SK-N-SH (cell line): ENCODE measurements at regions not wholly inside any gene's neighbourhood (a gene's known extent, or its start where the extent isn't known, plus 50 kb on each side); places are given as distances from the start of the nearest gene placed in this dataset.

ENCODE experiments used
- CHD2 ChIP-seq: fragments of 150-350 bp; IDR thresholded peaks from 2 replicates; pipeline ENCODE4 v1.6.1; 2018; ENCODE audit warnings: low read length; ENCODE audit not compliant: partially characterized antibody
- EP300 ChIP-seq, 2 experiments: IDR thresholded peaks; 2 replicates each; pipeline versions ENCODE4 v1.4.0 to v1.6.1; 2012; ENCODE audit warnings: borderline replicate concordance in 1 of 2, low read depth in 1 of 2, low read length in 1 of 2
- EZH2phosphoT487 ChIP-seq: fragments of 200-600 bp; sonication (generic); IDR thresholded peaks from 2 replicates; pipeline ENCODE4 v1.6.1; 2017; ENCODE audit warnings: low read depth, mixed run types, mild to moderate bottlenecking, antibody characterized with exemption, moderate library complexity, borderline replicate concordance
- NFIC ChIP-seq: IDR thresholded peaks from 2 replicates; pipeline ENCODE4 v1.4.0; 2012; ENCODE audit warnings: borderline replicate concordance
- NRF1 ChIP-seq: IDR thresholded peaks from 2 replicates; pipeline ENCODE4 v1.6.1; 2012; ENCODE audit warnings: low read depth, mild to moderate bottlenecking, low read length
- POLR2AphosphoS5 ChIP-seq: IDR thresholded peaks from 2 replicates; pipeline ENCODE4 v1.6.1; 2012; ENCODE audit warnings: low read depth, low read length
- RAD21 ChIP-seq: IDR thresholded peaks from 2 replicates; pipeline ENCODE4 v1.6.1; 2012; ENCODE audit warnings: mild to moderate bottlenecking, low read length
- SIN3A ChIP-seq: IDR thresholded peaks from 2 replicates; pipeline ENCODE4 v1.6.1; 2012; ENCODE audit warnings: low read depth, mild to moderate bottlenecking, low read length, moderate library complexity, borderline replicate concordance
- TCF12 ChIP-seq: IDR thresholded peaks from 2 replicates; pipeline ENCODE4 v1.4.0; 2012
- USF1 ChIP-seq: IDR thresholded peaks from 2 replicates; pipeline ENCODE4 v1.4.0; 2012; ENCODE audit warnings: low read depth, borderline replicate concordance
- TF ChIP-seq, protein P1 (sequence below): fragments of 200-600 bp; sonication (generic); IDR thresholded peaks from 2 replicates; pipeline ENCODE4 v1.6.1; 2017; ENCODE audit warnings: antibody characterized with exemption, mild to moderate bottlenecking, moderate library complexity
- TF ChIP-seq, protein P2 (sequence below): fragments of 150-350 bp; IDR thresholded peaks from 2 replicates; pipeline ENCODE4 v1.6.1; 2017; ENCODE audit warnings: antibody characterized with exemption, low read length, low read depth, borderline replicate concordance
- TF ChIP-seq, protein P3 (sequence below): IDR thresholded peaks from 2 replicates; pipeline ENCODE4; 2012

DNA sequence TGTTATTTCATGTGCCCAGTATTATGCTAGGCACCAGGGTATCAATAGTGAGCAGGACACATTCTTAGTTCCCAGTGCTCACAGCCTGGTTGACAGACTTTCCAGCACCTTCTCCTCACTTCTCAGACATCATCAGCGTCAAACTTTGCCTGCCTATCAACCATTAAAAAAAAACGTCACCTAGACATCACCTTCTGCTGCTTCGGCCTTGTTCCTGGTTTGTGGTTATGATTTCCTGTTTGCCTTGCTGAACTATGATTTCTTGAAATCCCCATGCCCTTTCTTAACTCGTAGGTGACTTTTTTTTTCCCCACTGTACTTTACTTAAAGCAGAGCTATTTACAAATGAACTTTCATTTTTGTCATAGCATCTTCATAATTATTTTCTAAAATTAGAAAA lies 60.4 kb upstream of the NABP1 start:
- TF ChIP-seq, protein P1, sequence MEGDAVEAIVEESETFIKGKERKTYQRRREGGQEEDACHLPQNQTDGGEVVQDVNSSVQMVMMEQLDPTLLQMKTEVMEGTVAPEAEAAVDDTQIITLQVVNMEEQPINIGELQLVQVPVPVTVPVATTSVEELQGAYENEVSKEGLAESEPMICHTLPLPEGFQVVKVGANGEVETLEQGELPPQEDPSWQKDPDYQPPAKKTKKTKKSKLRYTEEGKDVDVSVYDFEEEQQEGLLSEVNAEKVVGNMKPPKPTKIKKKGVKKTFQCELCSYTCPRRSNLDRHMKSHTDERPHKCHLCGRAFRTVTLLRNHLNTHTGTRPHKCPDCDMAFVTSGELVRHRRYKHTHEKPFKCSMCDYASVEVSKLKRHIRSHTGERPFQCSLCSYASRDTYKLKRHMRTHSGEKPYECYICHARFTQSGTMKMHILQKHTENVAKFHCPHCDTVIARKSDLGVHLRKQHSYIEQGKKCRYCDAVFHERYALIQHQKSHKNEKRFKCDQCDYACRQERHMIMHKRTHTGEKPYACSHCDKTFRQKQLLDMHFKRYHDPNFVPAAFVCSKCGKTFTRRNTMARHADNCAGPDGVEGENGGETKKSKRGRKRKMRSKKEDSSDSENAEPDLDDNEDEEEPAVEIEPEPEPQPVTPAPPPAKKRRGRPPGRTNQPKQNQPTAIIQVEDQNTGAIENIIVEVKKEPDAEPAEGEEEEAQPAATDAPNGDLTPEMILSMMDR: no peak
- TF ChIP-seq EP300 (IDR thresholded peaks at IDR 0.05; ENCODE audit: borderline replicate concordance in 1 of 2, low read depth in 1 of 2, low read length in 1 of 2): no peak
- TF ChIP-seq CHD2: no peak
- TF ChIP-seq RAD21: no peak
- TF ChIP-seq EZH2phosphoT487: no peak
- TF ChIP-seq, protein P2, sequence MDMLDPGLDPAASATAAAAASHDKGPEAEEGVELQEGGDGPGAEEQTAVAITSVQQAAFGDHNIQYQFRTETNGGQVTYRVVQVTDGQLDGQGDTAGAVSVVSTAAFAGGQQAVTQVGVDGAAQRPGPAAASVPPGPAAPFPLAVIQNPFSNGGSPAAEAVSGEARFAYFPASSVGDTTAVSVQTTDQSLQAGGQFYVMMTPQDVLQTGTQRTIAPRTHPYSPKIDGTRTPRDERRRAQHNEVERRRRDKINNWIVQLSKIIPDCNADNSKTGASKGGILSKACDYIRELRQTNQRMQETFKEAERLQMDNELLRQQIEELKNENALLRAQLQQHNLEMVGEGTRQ: no peak
- TF ChIP-seq POLR2AphosphoS5: no peak
- TF ChIP-seq NFIC: no peak
- TF ChIP-seq, protein P3, sequence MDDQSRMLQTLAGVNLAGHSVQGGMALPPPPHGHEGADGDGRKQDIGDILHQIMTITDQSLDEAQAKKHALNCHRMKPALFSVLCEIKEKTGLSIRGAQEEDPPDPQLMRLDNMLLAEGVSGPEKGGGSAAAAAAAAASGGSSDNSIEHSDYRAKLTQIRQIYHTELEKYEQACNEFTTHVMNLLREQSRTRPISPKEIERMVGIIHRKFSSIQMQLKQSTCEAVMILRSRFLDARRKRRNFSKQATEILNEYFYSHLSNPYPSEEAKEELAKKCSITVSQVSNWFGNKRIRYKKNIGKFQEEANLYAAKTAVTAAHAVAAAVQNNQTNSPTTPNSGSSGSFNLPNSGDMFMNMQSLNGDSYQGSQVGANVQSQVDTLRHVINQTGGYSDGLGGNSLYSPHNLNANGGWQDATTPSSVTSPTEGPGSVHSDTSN: no peak
- no peak for TF ChIP-seq NRF1
- TF ChIP-seq SIN3A: no peak
- TF ChIP-seq TCF12: no peak
- TF ChIP-seq USF1: no peak
